Choroid plexus epithelial cell (primary cell): ENCODE measurements at regions not wholly inside any gene's neighbourhood (a gene's known extent, or its start where the extent isn't known, plus 50 kb on each side); places are given as distances from the start of the nearest gene placed in this dataset.
A peak's percentile ranks its signal among the peaks of the same experiment; 100 is the strongest.

Experiments used
- DNase-seq: peaks from one replicate; pipeline ENCODE4 v3.0.0-alpha.2; 2010; ENCODE audit warnings: low read depth
- H3K4me3 ChIP-seq: 2 replicates; pipeline ENCODE4 v1.5.1; 2011; ENCODE audit warnings: low read depth, mild to moderate bottlenecking, control low read depth, low read length, moderate library complexity
- TF ChIP-seq, protein P1 (sequence below): conservative IDR thresholded peaks from 2 replicates; pipeline ENCODE4 v1.5.1; 2011; ENCODE audit warnings: low read depth, mild to moderate bottlenecking, control low read depth, inconsistent platforms, low read length, moderate library complexity

DNA sequence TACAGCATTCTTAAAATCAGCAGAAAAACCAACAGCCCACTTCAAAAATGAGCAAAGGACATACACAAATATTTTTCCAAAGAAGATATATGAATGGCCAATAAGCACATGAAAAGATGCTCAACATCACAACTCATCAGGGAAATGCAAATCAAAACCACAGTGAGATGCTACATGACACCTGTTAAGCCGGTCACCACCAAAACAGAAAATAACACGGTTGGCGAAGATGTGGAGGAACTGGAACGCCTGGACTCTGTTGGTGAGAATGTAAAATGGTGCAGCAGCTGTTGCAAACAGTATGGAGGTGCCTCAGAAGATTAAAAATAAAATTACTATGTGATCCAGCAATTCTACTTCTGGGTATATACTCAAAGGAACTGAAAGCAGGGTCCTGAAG, 184.8 kb downstream of the INHBB start:
- H3K4me3 ChIP-seq: no peak overlapping the region
- TF ChIP-seq, protein P1, sequence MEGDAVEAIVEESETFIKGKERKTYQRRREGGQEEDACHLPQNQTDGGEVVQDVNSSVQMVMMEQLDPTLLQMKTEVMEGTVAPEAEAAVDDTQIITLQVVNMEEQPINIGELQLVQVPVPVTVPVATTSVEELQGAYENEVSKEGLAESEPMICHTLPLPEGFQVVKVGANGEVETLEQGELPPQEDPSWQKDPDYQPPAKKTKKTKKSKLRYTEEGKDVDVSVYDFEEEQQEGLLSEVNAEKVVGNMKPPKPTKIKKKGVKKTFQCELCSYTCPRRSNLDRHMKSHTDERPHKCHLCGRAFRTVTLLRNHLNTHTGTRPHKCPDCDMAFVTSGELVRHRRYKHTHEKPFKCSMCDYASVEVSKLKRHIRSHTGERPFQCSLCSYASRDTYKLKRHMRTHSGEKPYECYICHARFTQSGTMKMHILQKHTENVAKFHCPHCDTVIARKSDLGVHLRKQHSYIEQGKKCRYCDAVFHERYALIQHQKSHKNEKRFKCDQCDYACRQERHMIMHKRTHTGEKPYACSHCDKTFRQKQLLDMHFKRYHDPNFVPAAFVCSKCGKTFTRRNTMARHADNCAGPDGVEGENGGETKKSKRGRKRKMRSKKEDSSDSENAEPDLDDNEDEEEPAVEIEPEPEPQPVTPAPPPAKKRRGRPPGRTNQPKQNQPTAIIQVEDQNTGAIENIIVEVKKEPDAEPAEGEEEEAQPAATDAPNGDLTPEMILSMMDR: no peak
- DNase-seq: no peak

DNA sequence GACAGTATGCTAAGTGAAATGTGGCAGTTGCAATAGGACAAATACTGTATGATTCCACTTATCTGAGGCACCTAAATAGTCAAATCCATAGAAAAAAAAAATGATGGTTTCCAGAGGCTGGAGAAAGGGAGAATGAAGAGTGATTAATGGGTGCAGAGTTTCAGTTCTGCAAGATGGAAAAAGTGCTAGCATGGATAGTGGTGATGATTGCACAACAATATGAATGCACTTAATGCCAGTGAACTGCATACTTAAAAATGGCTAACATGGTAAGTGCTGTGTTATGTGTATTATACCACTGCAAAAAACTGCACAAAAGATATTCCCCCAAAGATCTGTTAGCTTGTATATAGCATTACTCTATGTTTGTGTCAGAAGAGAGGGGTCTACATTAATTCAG, 185.4 kb downstream of the INHBB start:
- TF ChIP-seq, protein P1: no peak
- H3K4me3 ChIP-seq: no peak overlapping the region
- peak; percentile 51 for DNase-seq

DNA sequence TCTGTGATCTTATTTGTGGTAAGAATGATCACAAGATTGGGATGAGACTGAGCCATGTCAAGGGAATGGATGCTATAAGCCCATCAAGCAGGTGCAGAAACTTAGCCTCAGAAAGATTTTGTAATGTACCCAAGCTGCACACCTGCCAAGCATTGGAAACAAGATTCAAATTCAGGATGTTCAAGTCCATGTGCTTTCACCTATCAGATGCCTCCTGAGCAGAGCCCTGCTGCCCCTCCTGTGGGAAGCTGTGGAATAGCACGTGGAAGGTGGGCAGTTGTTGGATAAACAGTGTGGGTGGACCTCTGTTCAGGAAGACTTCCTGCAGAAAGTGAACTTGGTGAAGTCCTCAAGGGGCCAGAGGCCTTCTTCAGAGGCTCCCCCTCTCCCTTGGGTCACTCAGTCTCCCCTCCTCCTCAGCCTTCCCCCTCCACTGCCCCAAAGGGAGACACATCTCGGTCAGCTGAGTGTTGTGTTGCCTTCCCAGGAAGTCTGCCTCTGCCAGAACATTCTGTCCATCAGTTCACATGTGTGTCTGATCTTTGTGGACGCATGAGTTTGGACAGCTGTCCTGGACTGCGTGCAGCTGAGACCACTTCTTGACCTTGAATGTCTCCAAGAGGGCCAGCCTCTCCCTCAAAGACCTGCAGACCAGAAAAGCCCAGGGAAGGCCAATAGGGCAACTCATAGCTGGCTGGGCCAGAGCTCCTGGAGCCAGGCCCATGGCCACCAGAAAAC, 186.1 kb downstream of the INHBB start:
- peak; percentile 86 for DNase-seq
- TF ChIP-seq, protein P1: peak; percentile 11
- no peak overlapping the region for H3K4me3 ChIP-seq

DNA sequence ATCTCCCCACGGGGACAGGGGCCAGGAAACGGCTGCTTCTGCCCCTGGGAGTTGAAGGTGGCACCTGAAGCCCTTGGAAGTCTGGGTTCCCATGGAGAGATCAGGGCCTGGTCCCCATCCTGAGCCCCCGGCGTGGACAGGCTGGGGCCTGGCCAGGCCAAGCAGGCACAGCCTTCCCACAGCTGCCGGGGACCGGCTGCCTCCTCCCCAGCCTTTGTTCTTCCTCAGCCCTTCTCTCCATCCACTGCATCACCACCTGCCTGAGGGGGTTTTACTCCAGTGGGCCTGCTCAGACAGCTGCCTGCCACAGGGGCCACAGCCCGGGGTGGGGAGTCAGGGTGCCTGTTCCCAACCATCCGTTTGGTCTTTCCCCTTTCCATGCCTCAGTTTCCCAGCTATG, 187.7 kb downstream of the INHBB start:
- TF ChIP-seq, protein P1: no peak
- no peak for DNase-seq
- H3K4me3 ChIP-seq: no peak overlapping the region

DNA sequence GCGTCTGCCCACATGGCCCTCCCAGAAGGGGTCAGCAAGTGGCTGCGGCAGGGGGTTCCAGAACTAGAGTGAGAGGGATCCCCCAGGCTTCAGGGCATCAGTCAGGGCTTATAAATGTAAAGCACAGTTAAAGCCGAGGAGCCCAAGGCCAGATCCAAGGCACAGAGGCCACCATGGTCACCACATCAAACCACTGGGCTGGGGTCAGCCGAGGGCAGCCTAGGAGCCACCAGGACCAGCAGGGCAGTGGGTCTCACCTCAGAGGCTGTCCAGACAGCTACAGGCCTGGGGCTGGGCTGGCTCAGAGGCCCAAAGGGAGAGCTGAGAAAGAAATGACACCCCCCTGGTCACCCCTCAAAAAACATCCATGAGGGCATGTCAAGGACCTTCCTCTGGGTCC, 188.5 kb downstream of the INHBB start:
- TF ChIP-seq, protein P1: no peak
- no peak for DNase-seq
- H3K4me3 ChIP-seq: no peak overlapping the region

DNA sequence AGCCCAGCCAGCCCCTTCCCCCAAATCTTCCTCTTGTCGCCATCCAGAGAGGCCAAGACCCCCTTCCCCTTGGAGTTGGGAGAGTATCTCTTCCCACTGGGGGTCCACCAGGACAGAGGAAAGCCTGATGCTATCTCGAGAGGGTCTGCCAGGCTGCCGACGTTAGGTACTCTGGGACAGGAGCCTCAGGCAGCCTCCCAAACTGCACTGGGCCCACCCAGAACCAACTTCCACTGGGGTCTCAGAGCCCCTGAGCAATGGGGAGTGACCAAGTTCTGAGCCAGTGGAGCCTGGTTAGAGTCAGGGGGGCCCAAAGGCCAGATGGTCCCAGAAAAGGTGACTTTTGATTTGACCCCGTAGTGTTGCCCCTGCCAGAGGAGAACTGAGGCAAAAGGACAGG, 189.1 kb downstream of the INHBB start:
- no peak for DNase-seq
- TF ChIP-seq, protein P1: no peak
- no peak overlapping the region for H3K4me3 ChIP-seq

DNA sequence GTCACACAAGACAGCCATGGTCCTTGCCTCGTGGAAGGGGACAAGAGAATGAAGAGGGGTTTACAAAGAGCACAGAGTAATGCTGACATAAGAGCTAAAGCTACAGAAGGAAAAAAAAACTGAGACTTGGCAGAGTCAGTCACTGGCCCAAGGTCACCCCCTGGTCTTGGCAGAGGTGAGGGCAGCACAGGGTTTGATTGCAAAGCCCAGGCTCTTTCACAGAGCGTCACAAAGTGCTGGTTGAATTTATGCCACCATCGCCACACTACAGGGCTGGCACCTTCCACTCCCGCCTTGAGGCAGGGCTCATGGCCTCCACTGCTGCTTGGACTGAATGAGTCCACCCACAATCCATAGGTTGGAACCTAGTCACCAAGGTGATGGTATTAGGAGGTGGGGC, 190.2 kb downstream of the INHBB start:
- no peak overlapping the region for H3K4me3 ChIP-seq
- TF ChIP-seq, protein P1: no peak
- no peak for DNase-seq
